Ishikawa (cell line): ENCODE measurements at regions not wholly inside any gene's neighbourhood (a gene's known extent, or its start where the extent isn't known, plus 50 kb on each side); places are given as distances from the start of the nearest gene placed in this dataset.

Experiments used
- CEBPB ChIP-seq: IDR thresholded peaks from 2 replicates; pipeline ENCODE4 v1.6.1; 2012
- CREB1 ChIP-seq: IDR thresholded peaks from 2 replicates; pipeline ENCODE4 v1.6.1; 2012; ENCODE audit warnings: low read depth
- EGR1 ChIP-seq: IDR thresholded peaks from 2 replicates; pipeline ENCODE4 v1.6.1; 2012
- EP300 ChIP-seq: IDR thresholded peaks from 2 replicates; pipeline ENCODE4 v1.6.1; 2012; ENCODE audit warnings: borderline replicate concordance
- FOXM1 ChIP-seq: IDR thresholded peaks from 2 replicates; pipeline ENCODE4 v1.6.1; 2012; ENCODE audit warnings: low read depth, borderline replicate concordance
- MAX ChIP-seq: IDR thresholded peaks from 2 replicates; pipeline ENCODE4 v1.6.1; 2012
- NFIC ChIP-seq: IDR thresholded peaks from 2 replicates; pipeline ENCODE4 v1.6.1; 2012
- RAD21 ChIP-seq: IDR thresholded peaks from 2 replicates; pipeline ENCODE4 v1.6.1; 2012; ENCODE audit warnings: low read depth
- REST ChIP-seq: IDR thresholded peaks from 2 replicates; pipeline ENCODE4 v1.6.1; 2012; ENCODE audit warnings: low read depth, mild to moderate bottlenecking
- TAF1 ChIP-seq: IDR thresholded peaks from 2 replicates; pipeline ENCODE4 v1.6.1; 2012; ENCODE audit warnings: low read depth, mild to moderate bottlenecking
- TCF12 ChIP-seq: IDR thresholded peaks from 2 replicates; pipeline ENCODE4 v1.6.1; 2012; ENCODE audit warnings: low read depth
- TEAD4 ChIP-seq: IDR thresholded peaks from 2 replicates; pipeline ENCODE4 v1.6.1; 2012
- USF1 ChIP-seq: IDR thresholded peaks from 2 replicates; pipeline ENCODE4 v1.6.1; 2012
- YY1 ChIP-seq: IDR thresholded peaks from 2 replicates; pipeline ENCODE4 v1.6.1; 2012; ENCODE audit warnings: low read depth
- ZBTB7A ChIP-seq: IDR thresholded peaks from 2 replicates; pipeline ENCODE4 v1.6.1; 2012; ENCODE audit warnings: low read depth

- TF ChIP-seq RAD21, result no peak
- TF ChIP-seq YY1, result no peak
- no peak for TF ChIP-seq CEBPB
- TF ChIP-seq TCF12, result no peak
- TF ChIP-seq CREB1, result no peak
- TF ChIP-seq EGR1, result no peak
- TF ChIP-seq EP300, result no peak
- no peak for TF ChIP-seq NFIC
- TF ChIP-seq TEAD4, result no peak
- TF ChIP-seq MAX, result no peak
- no peak for TF ChIP-seq FOXM1
- no peak for TF ChIP-seq REST
- no peak for TF ChIP-seq USF1
- no peak for TF ChIP-seq TAF1
- TF ChIP-seq ZBTB7A, result no peak
Observed at GRCh38 chr6:140567466-140567865, 1193.0 kb upstream of the CITED2 start.

GRCh38 chr6:140566781-140567277, 1192.4 kb upstream of the CITED2 start:
- TF ChIP-seq RAD21 (no peak), MAX (no peak), FOXM1 (no peak), TAF1 (no peak), TCF12 (no peak), NFIC (no peak), EGR1 (no peak), CREB1 (no peak), CEBPB (no peak), USF1 (no peak), TEAD4 (no peak), YY1 (no peak), EP300 (no peak), ZBTB7A (no peak), REST (no peak)

GRCh38 chr6:140563728-140564127, 1189.3 kb upstream of the CITED2 start:
- TF ChIP-seq NFIC (no peak), EGR1 (no peak), MAX (no peak), REST (no peak), USF1 (no peak), RAD21 (no peak), CEBPB (no peak), ZBTB7A (no peak), TEAD4 (no peak), FOXM1 (no peak), CREB1 (no peak), YY1 (no peak), TAF1 (no peak), TCF12 (no peak)

GRCh38 chr6:140561701-140562100, 1187.3 kb upstream of the CITED2 start:
- no peak for TF ChIP-seq FOXM1
- no peak for TF ChIP-seq YY1
- no peak for TF ChIP-seq TCF12
- TF ChIP-seq RAD21, result no peak
- no peak for TF ChIP-seq MAX
- TF ChIP-seq CEBPB, result no peak
- no peak for TF ChIP-seq NFIC
- TF ChIP-seq USF1, result no peak
- TF ChIP-seq EP300, result no peak
- TF ChIP-seq EGR1, result no peak
- no peak for TF ChIP-seq REST
- no peak for TF ChIP-seq ZBTB7A
- TF ChIP-seq TEAD4, result no peak
- TF ChIP-seq CREB1, result no peak
- TF ChIP-seq TAF1, result no peak
